ENCODE measurements at regions not wholly inside any gene's neighbourhood (a gene's known extent, or its start where the extent isn't known, plus 50 kb on each side); places are given as distances from the start of the nearest gene placed in this dataset.

DNA sequence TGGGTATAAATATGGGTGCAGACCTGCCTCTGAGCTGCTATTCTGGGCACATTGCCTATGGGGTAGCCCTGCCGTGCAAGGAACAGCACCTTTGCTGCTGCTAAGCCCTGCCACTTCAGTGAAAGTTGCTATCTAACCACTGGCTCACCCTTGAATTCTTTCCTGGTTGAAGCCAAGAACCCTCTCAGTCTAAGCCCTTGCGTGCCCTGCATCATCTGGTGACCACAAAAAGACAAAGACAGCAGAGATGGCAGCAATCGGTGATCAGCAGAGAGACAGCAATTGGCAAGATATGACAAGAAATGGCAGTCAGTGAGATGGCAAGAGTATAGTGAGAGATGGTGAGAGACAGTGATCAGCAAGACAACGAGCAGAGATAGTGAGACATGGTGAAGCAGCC, 418.3 kb downstream of the MATN1 start:
- no peak for DNase-seq
- no peaks in the 10 kb centered on the region for H3K9me3 ChIP-seq
- no peak overlapping the region for H3K4me3 ChIP-seq (ENCODE audit: low read depth, low read length)
- H3K4me1 ChIP-seq = no peaks in the 10 kb centered on the region
- H3K36me3 ChIP-seq = no peaks in the 10 kb centered on the region
- TF ChIP-seq, protein P1, sequence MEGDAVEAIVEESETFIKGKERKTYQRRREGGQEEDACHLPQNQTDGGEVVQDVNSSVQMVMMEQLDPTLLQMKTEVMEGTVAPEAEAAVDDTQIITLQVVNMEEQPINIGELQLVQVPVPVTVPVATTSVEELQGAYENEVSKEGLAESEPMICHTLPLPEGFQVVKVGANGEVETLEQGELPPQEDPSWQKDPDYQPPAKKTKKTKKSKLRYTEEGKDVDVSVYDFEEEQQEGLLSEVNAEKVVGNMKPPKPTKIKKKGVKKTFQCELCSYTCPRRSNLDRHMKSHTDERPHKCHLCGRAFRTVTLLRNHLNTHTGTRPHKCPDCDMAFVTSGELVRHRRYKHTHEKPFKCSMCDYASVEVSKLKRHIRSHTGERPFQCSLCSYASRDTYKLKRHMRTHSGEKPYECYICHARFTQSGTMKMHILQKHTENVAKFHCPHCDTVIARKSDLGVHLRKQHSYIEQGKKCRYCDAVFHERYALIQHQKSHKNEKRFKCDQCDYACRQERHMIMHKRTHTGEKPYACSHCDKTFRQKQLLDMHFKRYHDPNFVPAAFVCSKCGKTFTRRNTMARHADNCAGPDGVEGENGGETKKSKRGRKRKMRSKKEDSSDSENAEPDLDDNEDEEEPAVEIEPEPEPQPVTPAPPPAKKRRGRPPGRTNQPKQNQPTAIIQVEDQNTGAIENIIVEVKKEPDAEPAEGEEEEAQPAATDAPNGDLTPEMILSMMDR (IDR thresholded peaks at IDR 0.05; ENCODE audit: low read depth, low read length) = no peak
- no peaks in the 10 kb centered on the region for H3K27me3 ChIP-seq

DNA sequence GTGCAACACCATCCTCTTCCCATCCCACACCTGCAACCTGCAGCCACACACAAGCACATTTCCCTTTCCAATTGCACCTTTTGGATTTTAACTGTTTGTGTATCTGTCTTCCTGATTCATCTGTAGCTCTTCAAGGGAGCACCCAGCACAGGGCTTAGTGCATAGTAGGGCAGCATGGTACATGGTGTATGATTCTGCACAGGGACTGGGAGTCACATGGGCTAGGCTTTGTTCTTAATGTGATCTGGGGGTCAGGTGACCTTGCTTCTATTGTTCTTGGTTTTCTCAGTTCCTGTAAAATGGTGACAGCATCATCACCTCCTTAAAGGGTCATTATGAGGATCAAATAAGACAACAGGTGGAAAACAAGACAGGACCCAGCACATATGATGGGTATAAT, 419.3 kb downstream of the MATN1 start:
- H3K27me3 ChIP-seq = no peaks in the 10 kb centered on the region
- DNase-seq = no peak
- H3K36me3 ChIP-seq = no peaks in the 10 kb centered on the region
- no peaks in the 10 kb centered on the region for H3K4me1 ChIP-seq
- TF ChIP-seq, protein P1 (IDR thresholded peaks at IDR 0.05; ENCODE audit: low read depth, low read length) = no peak
- H3K9me3 ChIP-seq = no peaks in the 10 kb centered on the region
- no peak overlapping the region for H3K4me3 ChIP-seq (ENCODE audit: low read depth, low read length)

DNA sequence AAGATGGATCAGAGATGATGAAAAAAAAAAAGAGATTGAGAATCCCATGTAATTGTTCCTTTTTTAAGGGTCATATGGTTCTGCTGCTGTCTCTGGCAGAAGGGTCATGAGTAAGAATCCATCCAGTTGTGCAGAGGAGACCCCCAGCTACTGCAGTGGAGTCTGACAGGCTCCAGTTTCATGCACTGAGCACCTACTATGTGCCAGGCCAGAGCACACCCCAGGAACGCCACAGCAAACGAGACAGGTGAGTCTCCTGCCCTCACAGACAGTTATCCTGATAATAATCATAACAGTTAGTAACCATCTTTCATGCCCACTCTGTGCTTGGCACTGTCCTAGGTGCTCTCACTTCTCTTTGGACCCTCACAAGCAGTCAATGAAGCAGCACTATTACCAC, 420.0 kb downstream of the MATN1 start:
- Histone ChIP-seq H3K9me3 (no peaks in the 10 kb centered on the region), H3K4me3 (ENCODE audit: low read depth, low read length) (no peak overlapping the region), H3K36me3 (no peaks in the 10 kb centered on the region), H3K4me1 (no peaks in the 10 kb centered on the region), H3K27me3 (no peaks in the 10 kb centered on the region)
- DNase-seq = no peak
- TF ChIP-seq, protein P1 (IDR thresholded peaks at IDR 0.05; ENCODE audit: low read depth, low read length) = no peak

DNA sequence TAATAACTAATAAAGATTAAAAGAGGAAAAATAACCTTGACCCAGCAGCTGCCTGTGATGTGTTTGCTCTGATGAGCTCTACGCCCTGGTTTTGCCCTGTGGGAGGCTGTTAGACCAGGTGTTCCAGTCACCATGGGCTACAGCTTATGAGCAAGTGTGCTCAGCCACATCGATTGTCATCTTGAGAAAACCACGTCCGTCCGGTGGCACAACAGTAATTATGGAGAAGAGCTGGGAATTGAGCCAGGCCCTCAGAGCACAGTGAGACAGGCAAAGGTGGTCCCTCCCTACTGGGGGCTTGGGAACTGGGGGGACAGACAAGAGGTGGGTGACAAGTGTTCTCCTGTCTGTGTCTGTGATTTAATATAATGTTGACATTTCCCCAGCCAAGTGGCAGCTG, 420.5 kb downstream of the MATN1 start:
- no peaks in the 10 kb centered on the region for H3K36me3 ChIP-seq
- H3K4me1 ChIP-seq = no peaks in the 10 kb centered on the region
- no peak for DNase-seq
- H3K9me3 ChIP-seq = no peaks in the 10 kb centered on the region
- TF ChIP-seq, protein P1 (IDR thresholded peaks at IDR 0.05; ENCODE audit: low read depth, low read length) = no peak
- H3K4me3 ChIP-seq (ENCODE audit: low read depth, low read length) = no peak overlapping the region
- H3K27me3 ChIP-seq = no peaks in the 10 kb centered on the region

DNA sequence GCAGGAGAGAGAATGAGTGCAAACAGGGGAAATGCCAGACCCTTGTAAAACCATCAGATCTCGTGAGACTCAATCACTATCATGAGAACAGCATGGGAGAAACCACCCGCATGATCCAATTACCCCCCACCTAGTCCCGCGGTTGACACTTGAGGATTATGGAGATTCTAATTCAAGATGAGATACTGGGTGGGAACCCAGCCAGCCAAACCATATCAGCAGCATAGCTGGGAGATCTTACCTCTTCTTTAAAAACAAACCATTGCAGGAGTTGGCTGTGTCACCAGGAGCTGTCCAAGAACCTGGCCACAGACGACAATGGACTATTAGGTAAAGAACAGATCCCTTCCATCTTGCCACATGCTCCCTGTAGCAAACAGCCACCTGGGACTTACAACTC, 422.7 kb downstream of the MATN1 start:
- no peak overlapping the region for H3K4me3 ChIP-seq (ENCODE audit: low read depth, low read length)
- no peaks in the 10 kb centered on the region for H3K4me1 ChIP-seq
- TF ChIP-seq, protein P1 (IDR thresholded peaks at IDR 0.05; ENCODE audit: low read depth, low read length) = no peak
- no peaks in the 10 kb centered on the region for H3K36me3 ChIP-seq
- no peaks in the 10 kb centered on the region for H3K27me3 ChIP-seq
- DNase-seq = no peak
- no peaks in the 10 kb centered on the region for H3K9me3 ChIP-seq

DNA sequence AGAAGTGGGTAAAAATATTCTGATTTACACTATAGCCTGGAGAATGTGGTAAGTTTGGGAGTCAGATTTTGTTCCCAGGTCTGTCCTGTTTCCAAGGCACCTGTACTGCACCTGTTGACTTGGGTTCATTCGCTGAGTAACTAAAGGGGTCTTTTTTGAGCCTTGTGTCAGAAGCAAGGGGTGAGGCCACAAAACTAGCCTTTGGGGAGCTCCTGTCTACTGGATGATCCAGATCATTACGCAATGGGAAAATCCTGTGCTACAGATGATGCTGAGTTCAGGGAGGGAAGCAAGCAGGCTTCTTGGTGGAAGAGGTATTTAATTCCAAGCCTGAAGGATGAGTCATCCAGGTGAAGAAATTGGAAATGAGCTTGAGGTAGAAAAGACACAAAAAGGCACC, 424.0 kb downstream of the MATN1 start:
- TF ChIP-seq, protein P1 (IDR thresholded peaks at IDR 0.05; ENCODE audit: low read depth, low read length) = no peak
- H3K4me3 ChIP-seq (ENCODE audit: low read depth, low read length) = no peak overlapping the region

More for the DNA sequence above, 424.0 kb downstream of the MATN1 start:
- DNase-seq = no peak
- Histone ChIP-seq H3K9me3 (no peaks in the 10 kb centered on the region), H3K27me3 (no peaks in the 10 kb centered on the region), H3K4me1 (no peaks in the 10 kb centered on the region), H3K36me3 (no peaks in the 10 kb centered on the region)
